ENCODE measurements at regions not wholly inside any gene's neighbourhood (a gene's known extent, or its start where the extent isn't known, plus 50 kb on each side); places are given as distances from the start of the nearest gene placed in this dataset.
"Not testable (repeated sequence)": the region's sequence is repeated elsewhere in the genome, so short reads cannot be mapped to it uniquely, and the experiment has no call there.

- no peak for DNase-seq
Measured at GRCh38 chr14:59130462-59130861, 58.0 kb upstream of the DAAM1 start.

GRCh38 chr14:59131938-59132795 is 56.3 kb upstream of the DAAM1 start:
- DNase-seq = no peak

GRCh38 chr14:59132796-59133494 is 55.5 kb upstream of the DAAM1 start:
- no peak for DNase-seq

GRCh38 chr14:59133709-59134108 is 54.8 kb upstream of the DAAM1 start:
- no peak for DNase-seq

GRCh38 chr14:59134307-59134706 is 54.2 kb upstream of the DAAM1 start:
- DNase-seq = no peak

- DNase-seq = no peak
Measured at GRCh38 chr14:59137256-59137655, 51.2 kb upstream of the DAAM1 start.

GRCh38 chr14:59138576-59138975 is 49.9 kb upstream of the DAAM1 start:
- DNase-seq = not testable (repeated sequence)

All from CD4-positive, alpha-beta T cell treated with Interleukin-4 for 4 hours (primary cell).